A673 (cell line): ENCODE measurements at regions not wholly inside any gene's neighbourhood (a gene's known extent, or its start where the extent isn't known, plus 50 kb on each side); places are given as distances from the start of the nearest gene placed in this dataset.

ENCODE experiments used
- EZH2 ChIP-seq: fragments of 200-600 bp; sonication (generic); IDR thresholded peaks from 2 replicates; pipeline ENCODE4 v1.6.1; 2017; ENCODE audit warnings: borderline replicate concordance, low read depth, mild to moderate bottlenecking, mixed read lengths, antibody characterized with exemption, low read length; ENCODE audit not compliant: poor library complexity, severe bottlenecking
- TF ChIP-seq, protein P1 (sequence below): fragments of 300-800, 200-600 bp; sonication (generic); conservative IDR thresholded peaks from 2 replicates; pipeline ENCODE4 v1.5.1; 2017; ENCODE audit warnings: low read depth, mild to moderate bottlenecking, antibody characterized with exemption, low read length, moderate library complexity, mixed read lengths

DNA sequence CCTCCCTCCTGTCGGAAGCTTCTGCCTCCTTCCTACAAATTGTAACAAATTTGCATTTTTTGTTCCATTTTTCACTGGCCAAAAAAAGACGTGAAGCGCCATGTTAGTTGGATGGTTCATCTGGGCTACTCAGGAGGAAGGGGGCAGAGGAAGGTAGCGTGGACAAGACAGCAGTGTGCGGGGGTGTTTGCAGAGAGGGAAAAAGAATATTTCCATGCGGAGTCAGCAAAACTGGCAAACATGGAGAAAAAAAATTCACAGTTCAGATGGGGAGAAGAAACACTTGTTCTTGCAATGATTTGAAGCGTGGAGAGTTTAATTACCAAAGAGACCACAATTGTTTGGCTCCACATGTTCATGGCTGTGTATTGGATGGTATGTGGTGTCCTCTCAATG lies 138.8 kb upstream of the ERCC4 start:
- TF ChIP-seq, protein P1, sequence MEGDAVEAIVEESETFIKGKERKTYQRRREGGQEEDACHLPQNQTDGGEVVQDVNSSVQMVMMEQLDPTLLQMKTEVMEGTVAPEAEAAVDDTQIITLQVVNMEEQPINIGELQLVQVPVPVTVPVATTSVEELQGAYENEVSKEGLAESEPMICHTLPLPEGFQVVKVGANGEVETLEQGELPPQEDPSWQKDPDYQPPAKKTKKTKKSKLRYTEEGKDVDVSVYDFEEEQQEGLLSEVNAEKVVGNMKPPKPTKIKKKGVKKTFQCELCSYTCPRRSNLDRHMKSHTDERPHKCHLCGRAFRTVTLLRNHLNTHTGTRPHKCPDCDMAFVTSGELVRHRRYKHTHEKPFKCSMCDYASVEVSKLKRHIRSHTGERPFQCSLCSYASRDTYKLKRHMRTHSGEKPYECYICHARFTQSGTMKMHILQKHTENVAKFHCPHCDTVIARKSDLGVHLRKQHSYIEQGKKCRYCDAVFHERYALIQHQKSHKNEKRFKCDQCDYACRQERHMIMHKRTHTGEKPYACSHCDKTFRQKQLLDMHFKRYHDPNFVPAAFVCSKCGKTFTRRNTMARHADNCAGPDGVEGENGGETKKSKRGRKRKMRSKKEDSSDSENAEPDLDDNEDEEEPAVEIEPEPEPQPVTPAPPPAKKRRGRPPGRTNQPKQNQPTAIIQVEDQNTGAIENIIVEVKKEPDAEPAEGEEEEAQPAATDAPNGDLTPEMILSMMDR, result no peak
- no peak for TF ChIP-seq EZH2
